ENCODE measurements at regions not wholly inside any gene's neighbourhood (a gene's known extent, or its start where the extent isn't known, plus 50 kb on each side); places are given as distances from the start of the nearest gene placed in this dataset.

- Mint-ChIP-seq H3K4me1 (no peaks in the 10 kb centered on the region), H3K36me3 (no peaks in the 10 kb centered on the region), H3K9me3 (peaks cover 6% of the 10 kb centered on the region), H3K4me3 (no peak overlapping the region), H3K27ac (no peak overlapping the region)
- DNase-seq (ENCODE audit: low spot score in 2 of 2) (no peak), ATAC-seq (no peak)
These were observed 227.5 kb upstream of the BRINP1 start for GRCh38 chr9:119596703-119597102.

GRCh38 chr9:119588874-119589744, 219.9 kb upstream of the BRINP1 start:
- H3K4me3 Mint-ChIP-seq, result no peak overlapping the region
- H3K4me1 Mint-ChIP-seq, result no peaks in the 10 kb centered on the region
- no peak for ATAC-seq
- H3K27ac Mint-ChIP-seq, result no peak overlapping the region
- H3K36me3 Mint-ChIP-seq, result no peaks in the 10 kb centered on the region
- peaks cover 13% of the 10 kb centered on the region for H3K9me3 Mint-ChIP-seq
- DNase-seq (ENCODE audit: low spot score in 2 of 2), result no peak

GRCh38 chr9:119577881-119578280, 208.6 kb upstream of the BRINP1 start:
- no peak for DNase-seq (ENCODE audit: low spot score in 2 of 2)
- Mint-ChIP-seq H3K4me1 (no peaks in the 10 kb centered on the region), H3K36me3 (no peaks in the 10 kb centered on the region), H3K27ac (no peak overlapping the region), H3K4me3 (no peak overlapping the region), H3K9me3 (no peaks in the 10 kb centered on the region)
- ATAC-seq, result no peak

DNA sequence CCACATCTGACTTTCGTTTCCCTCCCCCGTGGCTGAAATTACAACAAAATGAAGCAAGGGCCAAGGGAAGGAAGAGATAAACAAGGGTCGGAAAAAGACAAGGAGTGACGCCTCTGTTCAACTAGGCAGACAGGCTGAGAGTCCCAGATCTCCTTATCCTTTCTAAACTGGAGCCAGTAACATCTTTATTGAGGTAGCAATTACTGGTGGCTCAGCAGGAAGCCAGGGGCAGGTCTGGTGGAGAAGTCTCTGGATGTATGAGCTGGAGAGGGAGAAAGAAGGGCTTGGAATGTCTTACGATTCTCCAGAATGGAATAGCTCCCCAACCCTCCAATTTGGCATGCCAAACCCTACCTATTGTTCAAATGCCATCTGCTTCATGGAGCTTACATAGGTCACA, 190.8 kb upstream of the BRINP1 start:
- Mint-ChIP-seq H3K27ac (no peak overlapping the region), H3K4me3 (no peak overlapping the region), H3K9me3 (peaks cover 4% of the 10 kb centered on the region), H3K36me3 (no peaks in the 10 kb centered on the region), H3K4me1 (peaks cover 6% of the 10 kb centered on the region)
- ATAC-seq (no peak), DNase-seq (ENCODE audit: low spot score in 2 of 2) (no peak)

- Mint-ChIP-seq H3K4me3 (no peak overlapping the region), H3K9me3 (peaks cover 4% of the 10 kb centered on the region), H3K27ac (no peak overlapping the region), H3K4me1 (peaks cover 6% of the 10 kb centered on the region), H3K36me3 (no peaks in the 10 kb centered on the region)
- ATAC-seq (no peak), DNase-seq (ENCODE audit: low spot score in 2 of 2) (no peak)
These were observed 189.8 kb upstream of the BRINP1 start for GRCh38 chr9:119559056-119559455.

DNA sequence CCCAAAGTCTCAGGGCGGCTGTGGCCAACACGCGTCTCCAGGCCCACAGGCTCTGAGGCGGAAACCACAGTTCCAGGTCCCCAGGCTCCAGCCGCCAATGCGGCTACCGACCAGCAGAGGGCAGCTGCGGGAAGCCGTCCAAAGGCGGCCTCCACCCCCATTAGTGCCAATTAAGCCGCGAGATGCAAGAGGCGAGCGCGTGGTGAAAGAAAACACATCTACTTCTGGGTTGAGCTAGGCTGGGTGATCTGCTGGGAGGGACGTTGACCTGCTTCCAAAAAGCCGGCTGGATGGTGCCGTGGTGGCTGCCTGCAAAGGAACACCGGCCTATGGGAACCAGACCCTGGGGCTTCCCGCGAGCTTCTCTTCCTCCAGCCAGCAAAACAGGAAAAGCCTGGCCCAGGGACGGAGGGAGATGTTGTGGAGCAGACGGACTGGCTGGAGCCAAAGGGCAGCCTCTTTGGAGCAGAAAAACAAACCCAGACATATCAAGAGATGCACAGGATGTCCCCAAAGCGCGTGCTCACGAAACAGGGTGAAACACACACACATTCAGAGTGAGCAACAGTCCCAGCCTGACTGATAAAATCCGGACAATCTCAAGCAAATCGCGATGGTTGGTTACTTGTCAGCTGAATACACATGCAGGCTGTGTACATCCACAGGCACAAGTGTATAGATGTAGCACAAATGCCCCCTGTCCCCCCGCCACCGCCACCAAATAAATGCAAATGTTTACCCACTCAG, 187.1 kb upstream of the BRINP1 start:
- ATAC-seq (peak; percentile 65), DNase-seq (ENCODE audit: low spot score in 2 of 2) (peak; percentile 15 to 59)
- Mint-ChIP-seq H3K4me3 (no peak overlapping the region), H3K36me3 (no peaks in the 10 kb centered on the region), H3K27ac (no peak overlapping the region), H3K9me3 (peaks cover 4% of the 10 kb centered on the region), H3K4me1 (peaks cover 6% of the 10 kb centered on the region)

- no peak overlapping the region for H3K27ac Mint-ChIP-seq
- ATAC-seq, result no peak
- H3K36me3 Mint-ChIP-seq, result no peaks in the 10 kb centered on the region
- peaks cover 6% of the 10 kb centered on the region for H3K9me3 Mint-ChIP-seq
- DNase-seq (ENCODE audit: low spot score in 2 of 2), result no peak
- no peak overlapping the region for H3K4me3 Mint-ChIP-seq
- no peaks in the 10 kb centered on the region for H3K4me1 Mint-ChIP-seq
These were observed 175.3 kb upstream of the BRINP1 start for GRCh38 chr9:119544492-119544891.

DNA sequence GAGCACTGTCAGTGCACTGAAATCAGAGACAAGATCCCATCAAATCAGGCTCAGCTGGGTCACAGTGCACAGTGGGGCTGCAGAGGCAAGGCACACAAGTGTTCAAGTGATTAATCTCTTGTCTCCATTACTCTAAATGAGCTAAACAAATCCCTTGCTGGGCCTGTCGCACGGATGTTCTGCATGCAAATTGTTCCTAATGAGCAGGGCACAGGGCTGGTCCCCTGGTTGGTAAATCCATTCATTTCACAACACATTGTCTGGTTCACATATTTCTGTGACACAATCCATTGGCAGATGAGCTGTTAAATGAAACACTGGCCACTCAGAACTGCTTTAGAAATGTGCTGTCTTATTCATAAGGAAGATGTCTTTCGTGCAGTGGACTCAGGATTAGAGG, 167.9 kb upstream of the BRINP1 start:
- Mint-ChIP-seq H3K9me3 (peaks cover 3% of the 10 kb centered on the region), H3K4me3 (no peak overlapping the region), H3K27ac (no peak overlapping the region), H3K36me3 (no peaks in the 10 kb centered on the region), H3K4me1 (no peaks in the 10 kb centered on the region)
- DNase-seq (ENCODE audit: low spot score in 2 of 2) (no peak), ATAC-seq (no peak)

DNA sequence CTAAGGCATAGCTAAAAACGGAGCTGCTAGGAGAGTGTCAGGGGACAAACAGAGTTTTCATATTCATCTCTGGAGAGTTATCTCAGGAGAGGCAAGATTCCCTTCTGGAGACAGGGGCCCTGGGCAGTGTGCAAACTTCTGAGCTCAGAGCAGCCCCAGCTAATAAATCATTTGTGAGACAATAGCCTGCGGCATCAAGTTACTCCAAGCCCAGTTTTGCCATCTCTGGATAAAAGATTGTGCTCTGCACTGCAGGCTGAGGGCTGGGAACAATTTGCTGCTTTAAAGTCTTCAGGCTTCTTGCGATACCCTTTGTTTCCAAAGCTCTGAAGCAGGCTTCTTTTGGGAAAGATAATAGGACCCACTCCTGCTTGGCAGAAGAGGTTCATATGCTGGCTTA, 164.3 kb upstream of the BRINP1 start:
- Mint-ChIP-seq H3K9me3 (no peaks in the 10 kb centered on the region), H3K4me3 (no peak overlapping the region), H3K27ac (no peak overlapping the region), H3K4me1 (no peaks in the 10 kb centered on the region), H3K36me3 (no peaks in the 10 kb centered on the region)
- no peak for DNase-seq (ENCODE audit: low spot score in 2 of 2)
- ATAC-seq, result no peak

GRCh38 chr9:119526698-119527097, 157.5 kb upstream of the BRINP1 start:
- no peaks in the 10 kb centered on the region for H3K36me3 Mint-ChIP-seq
- no peak overlapping the region for H3K4me3 Mint-ChIP-seq
- no peaks in the 10 kb centered on the region for H3K9me3 Mint-ChIP-seq
- H3K27ac Mint-ChIP-seq, result no peak overlapping the region
- no peak for DNase-seq (ENCODE audit: low spot score in 2 of 2)
- no peaks in the 10 kb centered on the region for H3K4me1 Mint-ChIP-seq
- no peak for ATAC-seq

- no peak overlapping the region for H3K27ac Mint-ChIP-seq
- no peak overlapping the region for H3K4me3 Mint-ChIP-seq
- no peaks in the 10 kb centered on the region for H3K4me1 Mint-ChIP-seq
- no peaks in the 10 kb centered on the region for H3K9me3 Mint-ChIP-seq
- DNase-seq (ENCODE audit: low spot score in 2 of 2) (no peak), ATAC-seq (no peak)
- no peaks in the 10 kb centered on the region for H3K36me3 Mint-ChIP-seq
These were observed 154.3 kb upstream of the BRINP1 start for GRCh38 chr9:119523508-119523907.

DNA sequence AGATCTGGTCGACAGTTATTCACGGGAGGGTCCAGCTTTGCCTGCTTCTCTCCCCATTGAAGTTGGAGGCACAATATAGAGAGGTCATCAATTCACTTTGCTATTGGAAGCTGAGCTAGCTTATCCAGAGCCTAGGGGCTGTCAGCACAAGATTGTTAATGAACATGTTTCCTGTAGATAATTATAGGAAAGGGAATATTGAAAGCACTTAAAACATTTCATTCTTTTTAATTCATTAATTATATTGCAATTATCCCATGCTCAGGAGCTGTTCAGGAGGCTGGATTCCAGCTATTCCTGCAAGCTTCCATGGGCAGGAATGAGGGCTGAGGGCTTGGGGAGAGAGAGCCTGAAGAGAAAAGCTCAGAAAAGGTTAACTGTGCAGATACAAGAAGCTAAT, 153.1 kb upstream of the BRINP1 start:
- DNase-seq (ENCODE audit: low spot score in 2 of 2) (no peak), ATAC-seq (no peak)
- H3K4me3 Mint-ChIP-seq, result no peak overlapping the region
- H3K4me1 Mint-ChIP-seq, result no peaks in the 10 kb centered on the region
- H3K27ac Mint-ChIP-seq, result no peak overlapping the region
- no peaks in the 10 kb centered on the region for H3K9me3 Mint-ChIP-seq
- no peaks in the 10 kb centered on the region for H3K36me3 Mint-ChIP-seq

- Mint-ChIP-seq H3K36me3 (no peaks in the 10 kb centered on the region), H3K9me3 (peaks cover 16% of the 10 kb centered on the region), H3K4me1 (no peaks in the 10 kb centered on the region), H3K27ac (no peak overlapping the region), H3K4me3 (no peak overlapping the region)
- ATAC-seq (no peak), DNase-seq (ENCODE audit: low spot score in 2 of 2) (no peak)
These were observed 140.2 kb upstream of the BRINP1 start for GRCh38 chr9:119509291-119509905.

GRCh38 chr9:119501374-119501773, 132.1 kb upstream of the BRINP1 start:
- ATAC-seq, result no peak
- H3K9me3 Mint-ChIP-seq, result peaks cover 23% of the 10 kb centered on the region
- no peak overlapping the region for H3K4me3 Mint-ChIP-seq
- no peak for DNase-seq (ENCODE audit: low spot score in 2 of 2)
- no peak overlapping the region for H3K27ac Mint-ChIP-seq
- no peaks in the 10 kb centered on the region for H3K4me1 Mint-ChIP-seq
- no peaks in the 10 kb centered on the region for H3K36me3 Mint-ChIP-seq

GRCh38 chr9:119500072-119500771, 131.0 kb upstream of the BRINP1 start:
- Mint-ChIP-seq H3K4me1 (no peaks in the 10 kb centered on the region), H3K9me3 (peaks cover 22% of the 10 kb centered on the region), H3K4me3 (no peak overlapping the region), H3K36me3 (no peaks in the 10 kb centered on the region), H3K27ac (no peak overlapping the region)
- ATAC-seq (no peak), DNase-seq (ENCODE audit: low spot score in 2 of 2) (no peak)
